HG03432 (cell line): ENCODE measurements at regions not wholly inside any gene's neighbourhood (a gene's known extent, or its start where the extent isn't known, plus 50 kb on each side); places are given as distances from the start of the nearest gene placed in this dataset.
"Not testable (repeated sequence)": the region's sequence is repeated elsewhere in the genome, so short reads cannot be mapped to it uniquely, and the experiment has no call there.

Experiments
- ATAC-seq: cut with Tn5 transposase; IDR thresholded peaks from one replicate; pipeline ENCODE4 v1.9.1; 2021; ENCODE audit warnings: mild to moderate bottlenecking, moderate library complexity; ENCODE audit not compliant: unreplicated experiment

DNA sequence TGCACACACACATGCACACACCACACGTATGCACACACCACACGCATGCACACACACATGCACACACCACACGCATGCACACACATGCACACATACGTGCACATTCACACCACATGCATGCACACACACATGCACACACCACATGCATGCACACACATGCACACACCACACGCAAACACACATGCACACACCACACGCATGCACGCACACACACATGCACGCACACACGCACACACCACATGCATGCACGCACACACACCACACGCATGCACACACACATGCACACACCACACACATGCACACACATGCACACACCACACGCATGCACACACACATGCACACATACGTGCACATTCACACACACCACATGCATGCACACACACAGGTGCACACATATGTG is 169.8 kb upstream of the SALL3 start:
- no peak for ATAC-seq

DNA sequence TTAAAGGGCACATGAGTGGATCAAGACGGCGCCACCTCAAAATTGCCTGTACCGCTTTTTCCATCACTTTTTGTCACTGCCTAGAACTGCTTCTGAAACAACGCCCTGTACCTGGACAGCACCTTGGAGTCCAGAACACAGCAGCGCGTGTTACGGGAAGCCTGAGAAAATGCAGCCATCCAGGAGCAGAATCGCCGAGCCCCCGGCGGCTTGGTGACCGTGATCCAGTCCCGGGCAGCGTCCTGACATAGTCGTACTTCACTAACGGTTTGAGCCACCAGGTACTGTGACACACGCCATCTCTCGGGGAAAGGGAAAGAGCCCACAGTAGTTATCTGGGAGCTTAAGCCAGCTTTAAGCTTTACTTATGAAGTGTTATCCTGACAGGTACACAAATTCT is 168.9 kb upstream of the SALL3 start:
- no peak for ATAC-seq

GRCh38 chr18:78812067-78812466 is 167.6 kb upstream of the SALL3 start:
- no peak for ATAC-seq

DNA sequence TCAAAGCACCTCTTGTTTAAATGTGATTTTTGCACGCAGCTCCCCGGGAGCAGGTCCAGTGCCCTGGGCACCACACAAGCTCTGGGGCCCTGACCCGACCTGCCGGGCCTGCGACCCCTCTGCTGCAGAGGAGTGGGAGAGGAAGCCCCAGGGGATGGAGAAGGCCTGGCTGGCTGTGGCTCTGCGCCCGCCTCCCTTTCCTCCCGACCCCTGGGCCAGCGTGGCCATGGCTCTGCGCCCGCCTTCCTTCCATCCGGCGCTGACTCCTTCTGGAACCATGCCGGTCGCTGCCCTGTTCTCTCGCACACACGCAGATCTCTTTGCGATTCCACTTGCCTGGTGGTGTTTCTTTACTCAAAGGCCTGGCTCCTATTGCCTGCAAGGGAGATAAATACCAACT is 166.5 kb upstream of the SALL3 start:
- no peak for ATAC-seq

DNA sequence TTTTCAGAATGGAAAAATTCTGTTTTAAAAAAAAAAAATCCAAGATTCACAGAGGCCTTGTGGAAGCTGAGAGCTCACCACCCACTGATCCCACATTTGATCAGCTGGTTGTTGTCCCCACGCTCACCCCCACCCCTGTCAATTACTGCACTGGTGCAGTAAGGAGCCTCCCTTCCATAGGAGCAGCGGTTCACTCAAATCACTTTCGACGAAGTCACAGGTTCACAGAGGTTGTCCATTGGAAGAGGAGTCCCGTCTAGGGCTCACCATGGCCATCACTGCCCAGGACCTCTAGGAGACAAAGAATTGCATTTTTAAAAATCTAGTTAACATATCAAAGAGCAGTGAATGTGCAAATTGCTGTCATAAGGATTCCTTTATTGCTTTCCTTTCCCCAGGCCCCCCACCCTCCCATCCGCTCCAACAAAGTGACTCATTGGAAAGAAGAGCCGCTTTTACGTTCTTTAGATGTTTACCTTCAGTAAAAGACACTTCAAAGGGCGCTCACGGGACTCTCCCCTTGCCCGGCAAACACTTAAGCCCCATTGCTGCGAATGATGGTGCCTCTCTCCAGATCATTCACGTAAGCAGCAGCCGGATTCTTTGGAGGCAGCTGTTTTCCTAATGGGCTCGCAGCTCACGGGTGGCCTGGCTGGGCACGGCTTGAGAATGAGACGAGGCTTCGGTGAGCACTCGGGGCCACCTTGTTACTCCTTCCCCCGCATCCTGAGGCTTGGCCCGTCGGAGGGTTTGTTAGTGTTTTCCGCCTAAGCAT is 165.5 kb upstream of the SALL3 start:
- no peak for ATAC-seq

DNA sequence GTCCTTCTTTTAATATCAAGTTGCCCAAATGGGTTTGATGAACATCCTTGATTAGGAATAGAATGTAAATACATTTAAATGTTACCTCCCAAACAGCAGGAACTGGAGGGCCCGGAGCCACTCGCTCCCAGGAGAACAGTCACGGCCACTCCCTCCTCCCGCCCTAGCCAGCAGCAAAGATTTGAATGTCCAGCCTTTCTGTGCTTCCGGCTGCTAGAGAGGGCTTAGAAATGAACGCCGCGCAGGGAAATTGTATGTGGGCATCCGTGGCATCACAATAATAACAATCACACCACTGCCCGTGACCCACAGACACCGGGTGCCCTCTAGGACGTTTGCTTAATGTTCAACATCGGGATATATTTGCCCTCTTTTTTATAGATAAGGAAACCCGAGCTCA is 164.9 kb upstream of the SALL3 start:
- no peak for ATAC-seq

DNA sequence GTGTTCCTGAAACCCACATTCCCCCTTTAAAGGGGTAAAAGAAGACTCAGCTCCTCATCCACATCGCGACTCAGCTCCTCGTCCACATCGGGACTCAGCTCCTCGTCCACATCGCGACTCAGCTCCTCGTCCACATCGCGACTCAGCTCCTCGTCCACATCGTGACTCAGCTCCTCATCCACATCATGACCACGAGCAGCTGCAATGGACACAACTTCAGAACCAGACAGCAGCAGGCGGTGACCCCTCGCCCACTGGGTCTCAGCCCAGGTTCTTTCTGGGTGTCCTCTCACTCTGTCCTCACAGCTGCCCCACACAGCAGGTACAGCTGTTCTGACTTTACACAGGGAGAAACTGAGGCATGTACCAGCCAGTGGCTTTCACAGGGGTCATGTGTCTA is 163.5 kb upstream of the SALL3 start:
- ATAC-seq: no peak

DNA sequence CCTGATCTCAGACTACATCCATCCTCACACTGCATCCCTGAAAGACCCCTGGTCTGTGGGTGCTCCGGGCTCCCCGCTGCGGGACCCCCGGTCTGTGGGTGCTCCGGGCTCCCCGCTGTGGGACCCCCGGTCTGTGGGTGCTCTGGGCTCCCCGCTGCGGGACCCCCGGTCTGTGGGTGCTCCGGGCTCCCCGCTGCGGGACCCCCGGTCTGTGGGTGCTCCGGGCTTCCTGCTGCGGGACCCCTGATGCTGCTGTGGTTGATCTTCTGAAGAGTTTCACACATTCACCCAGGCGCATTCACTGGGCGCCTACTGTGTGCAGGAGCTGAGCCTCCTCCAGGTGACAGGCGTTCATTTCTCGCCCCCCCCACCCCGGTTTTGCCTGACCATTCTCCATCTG is 162.7 kb upstream of the SALL3 start:
- no peak for ATAC-seq

DNA sequence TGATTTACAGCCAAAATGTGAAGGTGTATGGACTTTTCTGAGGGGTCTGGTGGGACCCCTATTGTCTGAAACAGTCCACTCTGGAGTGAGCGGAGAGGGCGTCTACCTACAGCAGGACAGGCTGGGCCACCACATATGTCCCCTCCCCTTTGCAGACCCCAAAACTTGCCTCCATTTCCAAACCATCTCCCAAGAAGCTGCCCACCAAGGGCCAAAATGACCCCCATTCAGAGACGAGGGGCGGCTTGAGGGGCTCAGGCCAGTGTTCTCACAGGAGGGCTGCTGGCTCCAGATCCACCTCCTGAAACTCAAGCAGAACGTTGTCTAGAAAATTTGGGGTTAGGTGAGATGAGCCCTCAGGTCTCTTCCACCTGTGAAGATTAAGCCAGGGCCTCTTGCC is 161.1 kb upstream of the SALL3 start:
- no peak for ATAC-seq

DNA sequence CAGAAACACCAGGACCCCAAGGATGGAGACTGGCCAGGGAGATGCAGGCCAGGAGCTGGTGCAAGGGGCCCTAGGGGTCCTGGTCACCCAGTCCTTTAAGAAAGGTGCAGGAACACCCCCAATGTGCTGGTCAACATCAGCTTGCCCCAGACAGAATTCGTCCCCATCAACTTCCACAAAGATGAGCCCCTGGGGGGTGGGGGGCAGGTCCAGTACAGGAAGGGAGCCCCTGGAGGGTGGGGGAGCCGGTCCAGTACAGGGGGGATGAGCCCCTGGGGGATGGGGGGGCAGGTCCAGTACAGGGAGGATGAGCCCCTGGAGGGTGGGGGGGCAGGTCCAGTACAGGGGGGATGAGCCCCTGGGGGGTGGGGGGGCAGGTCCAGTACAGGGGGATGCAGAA is 160.7 kb upstream of the SALL3 start:
- ATAC-seq: no peak

DNA sequence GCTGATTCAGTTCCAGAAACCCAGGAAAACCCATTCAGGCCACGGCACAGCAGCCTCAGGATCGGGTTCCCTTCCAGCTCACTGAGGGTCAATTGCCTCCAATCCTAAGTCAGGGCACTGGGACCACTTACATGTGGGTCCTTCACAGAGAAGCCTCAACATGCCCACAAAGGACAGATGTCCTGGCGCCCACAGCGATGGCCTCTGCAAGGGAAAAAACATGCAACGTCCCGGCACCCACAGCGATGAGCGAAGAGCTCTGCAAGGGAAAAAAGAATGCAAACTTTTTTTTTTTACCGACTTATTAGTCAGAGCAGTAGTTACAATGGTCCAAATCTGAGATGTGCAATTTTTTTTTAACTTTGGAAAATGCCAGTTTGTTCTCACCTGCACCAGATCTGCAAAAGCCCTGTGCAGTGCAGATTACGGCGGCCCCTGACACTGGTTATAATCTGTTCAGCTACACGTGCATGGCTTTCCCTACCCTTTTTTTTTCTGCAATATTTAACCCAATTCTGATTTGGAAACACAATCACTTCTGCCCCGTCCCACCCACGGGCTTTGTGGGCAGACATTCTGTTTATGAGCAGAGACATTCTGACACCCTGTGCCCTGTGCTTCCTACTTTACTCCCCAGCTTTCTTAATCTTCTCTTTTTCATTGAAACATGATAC is 159.3 kb upstream of the SALL3 start:
- ATAC-seq: no peak

DNA sequence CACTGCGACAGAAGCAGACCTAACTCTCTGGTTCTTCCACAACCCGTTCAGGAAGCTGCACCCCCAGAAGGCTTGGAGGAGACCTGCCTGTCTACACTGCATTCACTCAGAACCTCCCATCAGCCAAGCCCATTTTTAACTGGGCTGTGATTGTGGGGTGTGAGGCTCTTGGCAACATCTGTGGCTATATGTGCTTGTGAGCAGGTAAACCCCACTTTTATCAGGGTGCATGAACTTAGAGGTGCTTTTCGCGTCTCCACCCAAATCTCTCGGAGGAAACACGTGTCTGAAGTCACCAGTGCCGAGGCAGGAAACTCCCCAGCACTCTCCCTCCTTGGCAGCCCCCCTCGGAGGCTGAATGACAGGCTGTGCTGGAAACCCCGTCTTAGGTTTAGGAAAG is 158.2 kb upstream of the SALL3 start:
- no peak for ATAC-seq

GRCh38 chr18:78822171-78822948 is 157.3 kb upstream of the SALL3 start:
- no peak for ATAC-seq

GRCh38 chr18:78822949-78823285 is 156.7 kb upstream of the SALL3 start:
- no peak for ATAC-seq

DNA sequence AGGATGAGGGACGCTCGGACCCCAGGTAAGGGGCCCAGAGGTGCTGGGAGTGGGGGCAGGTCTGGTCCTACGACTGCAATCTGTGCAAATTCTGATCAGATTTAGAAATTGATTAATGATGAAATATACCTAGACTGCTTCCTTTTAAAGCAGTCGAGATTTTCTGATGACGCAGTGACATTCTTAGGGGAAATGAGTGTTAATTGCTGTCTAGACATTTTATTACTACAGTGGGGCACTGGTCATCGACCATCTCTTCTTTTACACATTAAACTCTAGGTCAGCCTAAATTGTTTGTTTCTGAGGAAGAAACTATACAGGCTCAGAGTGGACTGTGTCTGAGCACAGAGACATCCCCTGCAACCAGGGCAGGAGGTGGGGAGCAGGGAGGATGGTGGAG is 154.4 kb upstream of the SALL3 start:
- ATAC-seq: no peak

GRCh38 chr18:78826631-78827030 is 153.0 kb upstream of the SALL3 start:
- ATAC-seq: no peak

DNA sequence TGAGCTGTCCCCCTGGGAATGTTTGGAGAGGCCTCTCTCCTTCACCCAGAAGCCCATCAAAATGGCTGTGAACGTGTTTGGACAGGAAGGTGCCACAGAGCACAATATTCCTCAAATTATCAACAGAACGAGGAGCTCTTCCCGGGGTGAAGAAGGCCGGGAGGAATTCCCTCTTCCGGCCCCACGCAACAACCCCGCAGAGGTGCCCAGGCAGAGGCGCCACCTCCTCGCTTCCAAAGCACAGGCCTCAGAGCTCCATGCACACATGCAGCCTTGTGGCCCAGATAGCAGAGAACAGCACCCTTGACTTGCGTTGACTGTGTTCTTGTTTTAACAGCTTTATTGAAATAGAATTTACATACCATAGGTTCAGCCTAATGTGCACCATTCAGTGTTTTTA is 152.5 kb upstream of the SALL3 start:
- no peak for ATAC-seq

GRCh38 chr18:78828131-78828530 is 151.5 kb upstream of the SALL3 start:
- ATAC-seq: no peak

DNA sequence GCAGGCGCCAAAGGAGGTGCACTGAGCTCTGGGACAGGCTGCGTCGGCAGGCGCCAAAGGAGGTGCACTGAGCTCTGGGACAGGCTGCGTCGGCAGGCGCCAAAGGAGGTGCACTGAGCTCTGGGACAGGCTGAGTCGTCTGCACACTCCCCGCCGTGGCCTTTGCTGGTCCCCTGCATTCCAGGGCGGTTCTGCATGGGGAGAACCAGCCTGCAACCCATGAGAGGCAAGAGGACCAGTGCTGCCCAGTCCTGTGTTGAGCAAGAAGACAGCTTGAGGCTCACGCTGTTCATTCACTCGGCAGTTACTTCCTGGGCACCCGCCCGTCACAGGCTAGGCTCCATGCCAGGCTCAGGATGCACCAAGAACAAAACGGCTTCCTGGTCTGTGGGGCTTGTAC is 150.6 kb upstream of the SALL3 start:
- not testable (repeated sequence) for ATAC-seq

DNA sequence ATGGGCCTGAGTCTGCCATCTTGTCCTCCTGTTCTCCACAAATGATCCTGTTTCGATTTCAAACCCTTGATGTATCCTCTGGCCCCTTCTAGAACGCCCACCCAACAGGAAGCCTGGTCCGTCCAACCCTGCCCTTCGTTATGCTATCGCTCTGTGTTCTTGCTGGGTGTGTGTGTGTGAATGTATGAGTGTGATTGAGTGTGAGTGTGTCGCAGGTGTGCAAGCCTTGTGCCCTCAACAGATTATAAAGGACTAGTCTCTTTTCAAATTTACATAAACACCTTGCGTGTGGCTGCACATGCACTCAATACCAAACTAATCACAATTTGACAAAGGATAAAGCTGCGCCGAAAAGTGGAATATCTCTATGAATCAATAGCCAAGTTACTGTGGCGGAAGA is 149.5 kb upstream of the SALL3 start:
- no peak for ATAC-seq

- ATAC-seq: no peak
Measured at GRCh38 chr18:78830826-78831225, 148.8 kb upstream of the SALL3 start.

DNA sequence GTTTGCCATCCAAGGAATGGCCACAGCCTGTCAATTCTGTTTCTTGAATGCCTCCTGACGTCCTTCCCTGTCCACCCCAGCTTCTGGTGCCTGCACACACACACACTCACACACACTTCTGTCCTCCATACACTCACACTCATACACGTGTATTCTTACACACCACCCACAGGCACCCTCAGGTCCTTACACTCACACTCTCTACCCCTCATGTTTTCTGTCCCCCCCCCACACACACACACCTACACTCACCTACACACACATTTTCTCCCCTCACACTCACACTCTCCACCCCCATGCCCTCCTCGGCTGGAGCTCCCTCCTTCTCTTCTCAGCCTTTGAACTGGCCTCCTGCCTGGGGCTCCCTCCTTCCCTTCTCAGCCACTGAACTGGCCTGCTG is 148.0 kb upstream of the SALL3 start:
- ATAC-seq: no peak
